SK-N-SH treated with all-trans-retinoic acid at 6 μM for 48 hours (cell line): ENCODE measurements at regions not wholly inside any gene's neighbourhood (a gene's known extent, or its start where the extent isn't known, plus 50 kb on each side); places are given as distances from the start of the nearest gene placed in this dataset.

ENCODE experiments used
- BACH2 ChIP-seq: fragments of 250-450 bp; sonication (Bioruptor Pico); IDR thresholded peaks from 2 replicates; pipeline ENCODE4 v1.9.0; 2021; ENCODE audit warnings: mild to moderate bottlenecking, borderline replicate concordance
- CREB5 ChIP-seq: fragments of 250-450 bp; sonication (Bioruptor Pico); IDR thresholded peaks from 2 replicates; pipeline ENCODE4 v1.5.1; 2020; ENCODE audit warnings: low read depth, mild to moderate bottlenecking, moderate library complexity
- GLIS3 ChIP-seq: fragments of 250-450 bp; sonication (Bioruptor Pico); IDR thresholded peaks from 2 replicates; pipeline ENCODE4 v1.5.0; 2020; ENCODE audit warnings: mild to moderate bottlenecking, moderate library complexity
- ISL1 ChIP-seq: fragments of 250-450 bp; sonication (Bioruptor Pico); IDR thresholded peaks from 2 replicates; pipeline ENCODE4 v2.1.2; 2022; ENCODE audit warnings: mild to moderate bottlenecking, moderate library complexity
- PATZ1 ChIP-seq: fragments of 250-450 bp; sonication (Bioruptor Pico); IDR thresholded peaks from 2 replicates; pipeline ENCODE4 v1.8.0; 2020; ENCODE audit warnings: mild to moderate bottlenecking, moderate library complexity, borderline replicate concordance
- POU6F1 ChIP-seq: fragments of 250-450 bp; sonication (Bioruptor Pico); IDR thresholded peaks from 2 replicates; pipeline ENCODE4 v1.8.0; 2021; ENCODE audit warnings: low read depth, mild to moderate bottlenecking, moderate library complexity, borderline replicate concordance
- RARB ChIP-seq: fragments of 250-450 bp; sonication (Bioruptor Pico); IDR thresholded peaks from 2 replicates; pipeline ENCODE4 v1.8.0; 2021; ENCODE audit warnings: mild to moderate bottlenecking, moderate library complexity
- TCF4 ChIP-seq: fragments of 250-450 bp; sonication (Bioruptor Pico); IDR thresholded peaks from 2 replicates; pipeline ENCODE4 v1.8.0; 2021; ENCODE audit warnings: mild to moderate bottlenecking, moderate library complexity, borderline replicate concordance
- TSHZ2 ChIP-seq: fragments of 250-450 bp; sonication (Bioruptor Pico); IDR thresholded peaks from 2 replicates; pipeline ENCODE4 v1.5.0; 2020; ENCODE audit warnings: mild to moderate bottlenecking, moderate library complexity
- ZFP30 ChIP-seq: fragments of 450-650 bp; formaldehyde crosslinking; IDR thresholded peaks from 2 replicates; pipeline ENCODE4 v1.5.0; 2022; ENCODE audit warnings: mild to moderate bottlenecking, moderate library complexity
- ZNF70 ChIP-seq: fragments of 450-650 bp; formaldehyde crosslinking; IDR thresholded peaks from 2 replicates; pipeline ENCODE4 v1.5.0; 2020; ENCODE audit warnings: mild to moderate bottlenecking, moderate library complexity

GRCh38 chr3:18787441-18787840 is 360.9 kb upstream of the KCNH8 start:
- TF ChIP-seq CREB5 (CRISPR knock-in tag) (no peak), POU6F1 (no peak), TCF4 (no peak), BACH2 (CRISPR knock-in tag) (no peak), ZNF70 (no peak), ZFP30 (CRISPR knock-in tag) (no peak), PATZ1 (CRISPR knock-in tag) (no peak), TSHZ2 (CRISPR knock-in tag) (no peak), RARB (CRISPR knock-in tag) (no peak), ISL1 (CRISPR knock-in tag) (no peak), GLIS3 (CRISPR knock-in tag) (no peak)
